KBM-7 (cell line): ENCODE measurements at regions not wholly inside any gene's neighbourhood (a gene's known extent, or its start where the extent isn't known, plus 50 kb on each side); places are given as distances from the start of the nearest gene placed in this dataset.

Experiments used
- DNase-seq: peaks from one replicate; pipeline ENCODE4 v3.0.0-alpha.2; 2015
- in situ Hi-C: fragments of 300-500 bp; cut with MboI; formaldehyde crosslinking; loops from 2 replicates; pipeline ENCODE4 v1.14.3; 2020; ENCODE audit warnings: low sequenced_read_pairs, low pct_unique_long_range_greater_than_20kb, mixed read lengths

- in situ Hi-C loops: no loop called here
- DNase-seq: no peak
Measured at GRCh38 chr2:191783416-191783815, 63.5 kb downstream of the CAVIN2 start.
